ENCODE measurements at regions not wholly inside any gene's neighbourhood (a gene's known extent, or its start where the extent isn't known, plus 50 kb on each side); places are given as distances from the start of the nearest gene placed in this dataset.
A peak's percentile ranks its signal among the peaks of the same experiment; 100 is the strongest.

GRCh38 chr7:38060116-38060515 is 117.9 kb upstream of the STARD3NL start:
- WGBS, result 70% methylated on average over 4 of the region's 4 CpGs
- Histone ChIP-seq H3K4me3 (ENCODE audit: low read length in 2 of 2) (no peak overlapping the region), H3K27me3 (ENCODE audit: control insufficient read depth in 2 of 2, insufficient read depth in 1 of 2, low read length in 1 of 2) (no peaks in the 10 kb centered on the region), H3K27ac (ENCODE audit: low read depth in 1 of 2, low read length in 1 of 2) (no peak overlapping the region), H3K36me3 (ENCODE audit: control insufficient read depth in 2 of 2, insufficient read depth in 2 of 2, low read length in 1 of 2) (no peaks in the 10 kb centered on the region), H3K4me1 (ENCODE audit: control insufficient read depth in 2 of 2, insufficient read depth in 2 of 2, low read length in 2 of 2) (no peaks in the 10 kb centered on the region), H3K9me3 (ENCODE audit: control insufficient read depth in 2 of 2, insufficient read depth in 1 of 2, low read length in 1 of 2) (no peaks in the 10 kb centered on the region)
- no peak for DNase-seq (ENCODE audit: low read depth in 6 of 9, low spot score in 9 of 9)

GRCh38 chr7:38060637-38061036 is 117.4 kb upstream of the STARD3NL start:
- no peaks in the 10 kb centered on the region for H3K9me3 ChIP-seq (ENCODE audit: control insufficient read depth in 2 of 2, insufficient read depth in 1 of 2, low read length in 1 of 2)
- no peak overlapping the region for H3K27ac ChIP-seq (ENCODE audit: low read depth in 1 of 2, low read length in 1 of 2)
- DNase-seq (ENCODE audit: low read depth in 6 of 9, low spot score in 9 of 9), result no peak
- H3K4me1 ChIP-seq (ENCODE audit: control insufficient read depth in 2 of 2, insufficient read depth in 2 of 2, low read length in 2 of 2), result no peaks in the 10 kb centered on the region
- WGBS, result 98% methylated on average over 1 of the region's 1 CpG
- H3K27me3 ChIP-seq (ENCODE audit: control insufficient read depth in 2 of 2, insufficient read depth in 1 of 2, low read length in 1 of 2), result no peaks in the 10 kb centered on the region
- no peak overlapping the region for H3K4me3 ChIP-seq (ENCODE audit: low read length in 2 of 2)
- no peaks in the 10 kb centered on the region for H3K36me3 ChIP-seq (ENCODE audit: control insufficient read depth in 2 of 2, insufficient read depth in 2 of 2, low read length in 1 of 2)

GRCh38 chr7:38066391-38066790 is 111.7 kb upstream of the STARD3NL start:
- WGBS, result 89% methylated on average over 5 of the region's 5 CpGs
- DNase-seq (ENCODE audit: low read depth in 6 of 9, low spot score in 9 of 9), result no peak
- no peaks in the 10 kb centered on the region for H3K9me3 ChIP-seq (ENCODE audit: control insufficient read depth in 2 of 2, insufficient read depth in 1 of 2, low read length in 1 of 2)

GRCh38 chr7:38068461-38068860 is 109.6 kb upstream of the STARD3NL start:
- Histone ChIP-seq H3K4me3 (ENCODE audit: low read length in 2 of 2) (no peak overlapping the region), H3K27ac (ENCODE audit: low read depth in 1 of 2, low read length in 1 of 2) (no peak overlapping the region), H3K27me3 (ENCODE audit: control insufficient read depth in 2 of 2, insufficient read depth in 1 of 2, low read length in 1 of 2) (no peaks in the 10 kb centered on the region), H3K9me3 (ENCODE audit: control insufficient read depth in 2 of 2, insufficient read depth in 1 of 2, low read length in 1 of 2) (no peaks in the 10 kb centered on the region), H3K4me1 (ENCODE audit: control insufficient read depth in 2 of 2, insufficient read depth in 2 of 2, low read length in 2 of 2) (no peaks in the 10 kb centered on the region), H3K36me3 (ENCODE audit: control insufficient read depth in 2 of 2, insufficient read depth in 2 of 2, low read length in 1 of 2) (no peaks in the 10 kb centered on the region)
- DNase-seq (ENCODE audit: low read depth in 6 of 9, low spot score in 9 of 9), result no peak
- WGBS, result 92% methylated on average over 2 of the region's 2 CpGs

More at GRCh38 chr7:38066391-38066790, 111.7 kb upstream of the STARD3NL start:
- no peaks in the 10 kb centered on the region for H3K36me3 ChIP-seq (ENCODE audit: control insufficient read depth in 2 of 2, insufficient read depth in 2 of 2, low read length in 1 of 2)
- no peaks in the 10 kb centered on the region for H3K27me3 ChIP-seq (ENCODE audit: control insufficient read depth in 2 of 2, insufficient read depth in 1 of 2, low read length in 1 of 2)
- H3K27ac ChIP-seq (ENCODE audit: low read depth in 1 of 2, low read length in 1 of 2), result no peak overlapping the region
- H3K4me3 ChIP-seq (ENCODE audit: low read length in 2 of 2), result no peak overlapping the region
- no peaks in the 10 kb centered on the region for H3K4me1 ChIP-seq (ENCODE audit: control insufficient read depth in 2 of 2, insufficient read depth in 2 of 2, low read length in 2 of 2)

GRCh38 chr7:38069052-38069451 is 109.0 kb upstream of the STARD3NL start:
- Histone ChIP-seq H3K4me3 (ENCODE audit: low read length in 2 of 2) (no peak overlapping the region), H3K9me3 (ENCODE audit: control insufficient read depth in 2 of 2, insufficient read depth in 1 of 2, low read length in 1 of 2) (no peaks in the 10 kb centered on the region), H3K4me1 (ENCODE audit: control insufficient read depth in 2 of 2, insufficient read depth in 2 of 2, low read length in 2 of 2) (no peaks in the 10 kb centered on the region), H3K27me3 (ENCODE audit: control insufficient read depth in 2 of 2, insufficient read depth in 1 of 2, low read length in 1 of 2) (no peaks in the 10 kb centered on the region), H3K27ac (ENCODE audit: low read depth in 1 of 2, low read length in 1 of 2) (no peak overlapping the region), H3K36me3 (ENCODE audit: control insufficient read depth in 2 of 2, insufficient read depth in 2 of 2, low read length in 1 of 2) (no peaks in the 10 kb centered on the region)
- no peak for DNase-seq (ENCODE audit: low read depth in 6 of 9, low spot score in 9 of 9)
- 95% methylated on average over 6 of the region's 6 CpGs for WGBS

GRCh38 chr7:38070718-38071117 is 107.3 kb upstream of the STARD3NL start:
- Histone ChIP-seq H3K4me1 (ENCODE audit: control insufficient read depth in 2 of 2, insufficient read depth in 2 of 2, low read length in 2 of 2) (no peaks in the 10 kb centered on the region), H3K9me3 (ENCODE audit: control insufficient read depth in 2 of 2, insufficient read depth in 1 of 2, low read length in 1 of 2) (no peaks in the 10 kb centered on the region), H3K4me3 (ENCODE audit: low read length in 2 of 2) (no peak overlapping the region), H3K27me3 (ENCODE audit: control insufficient read depth in 2 of 2, insufficient read depth in 1 of 2, low read length in 1 of 2) (no peaks in the 10 kb centered on the region), H3K36me3 (ENCODE audit: control insufficient read depth in 2 of 2, insufficient read depth in 2 of 2, low read length in 1 of 2) (no peaks in the 10 kb centered on the region), H3K27ac (ENCODE audit: low read depth in 1 of 2, low read length in 1 of 2) (no peak overlapping the region)
- DNase-seq (ENCODE audit: low read depth in 6 of 9, low spot score in 9 of 9), result peak in 2 of 9 donors; percentile 2 to 10
- WGBS, result 82% methylated on average over 1 of the region's 1 CpG

GRCh38 chr7:38086857-38087256 is 91.2 kb upstream of the STARD3NL start:
- no peak overlapping the region for H3K27ac ChIP-seq (ENCODE audit: low read depth in 1 of 2, low read length in 1 of 2)
- no peaks in the 10 kb centered on the region for H3K9me3 ChIP-seq (ENCODE audit: control insufficient read depth in 2 of 2, insufficient read depth in 1 of 2, low read length in 1 of 2)
- no peak for DNase-seq (ENCODE audit: low read depth in 6 of 9, low spot score in 9 of 9)
- H3K4me3 ChIP-seq (ENCODE audit: low read length in 2 of 2), result no peak overlapping the region
- no peaks in the 10 kb centered on the region for H3K27me3 ChIP-seq (ENCODE audit: control insufficient read depth in 2 of 2, insufficient read depth in 1 of 2, low read length in 1 of 2)
- no peaks in the 10 kb centered on the region for H3K36me3 ChIP-seq (ENCODE audit: control insufficient read depth in 2 of 2, insufficient read depth in 2 of 2, low read length in 1 of 2)
- no peaks in the 10 kb centered on the region for H3K4me1 ChIP-seq (ENCODE audit: control insufficient read depth in 2 of 2, insufficient read depth in 2 of 2, low read length in 2 of 2)

- H3K27me3 ChIP-seq (ENCODE audit: control insufficient read depth in 2 of 2, insufficient read depth in 1 of 2, low read length in 1 of 2), result no peaks in the 10 kb centered on the region
- H3K4me1 ChIP-seq (ENCODE audit: control insufficient read depth in 2 of 2, insufficient read depth in 2 of 2, low read length in 2 of 2), result no peaks in the 10 kb centered on the region
- H3K27ac ChIP-seq (ENCODE audit: low read depth in 1 of 2, low read length in 1 of 2), result no peak overlapping the region
- H3K36me3 ChIP-seq (ENCODE audit: control insufficient read depth in 2 of 2, insufficient read depth in 2 of 2, low read length in 1 of 2), result no peaks in the 10 kb centered on the region
- no peak for DNase-seq (ENCODE audit: low read depth in 6 of 9, low spot score in 9 of 9)
- H3K4me3 ChIP-seq (ENCODE audit: low read length in 2 of 2), result no peak overlapping the region
- H3K9me3 ChIP-seq (ENCODE audit: control insufficient read depth in 2 of 2, insufficient read depth in 1 of 2, low read length in 1 of 2), result peaks cover 0 to 12% of the 10 kb centered on the region in 2 donors
- 13% methylated on average over 1 of the region's 1 CpG for WGBS
Measured at GRCh38 chr7:38102507-38102906, 75.5 kb upstream of the STARD3NL start.

- Histone ChIP-seq H3K27ac (ENCODE audit: low read depth in 1 of 2, low read length in 1 of 2) (no peak overlapping the region), H3K4me3 (ENCODE audit: low read length in 2 of 2) (no peak overlapping the region), H3K9me3 (ENCODE audit: control insufficient read depth in 2 of 2, insufficient read depth in 1 of 2, low read length in 1 of 2) (no peaks in the 10 kb centered on the region), H3K4me1 (ENCODE audit: control insufficient read depth in 2 of 2, insufficient read depth in 2 of 2, low read length in 2 of 2) (no peaks in the 10 kb centered on the region), H3K27me3 (ENCODE audit: control insufficient read depth in 2 of 2, insufficient read depth in 1 of 2, low read length in 1 of 2) (no peaks in the 10 kb centered on the region), H3K36me3 (ENCODE audit: control insufficient read depth in 2 of 2, insufficient read depth in 2 of 2, low read length in 1 of 2) (no peaks in the 10 kb centered on the region)
- DNase-seq (ENCODE audit: low read depth in 6 of 9, low spot score in 9 of 9), result peak in 8 of 9 donors; percentile 18 to 66 (median 30)
- WGBS, result 56% methylated on average over 5 of the region's 5 CpGs
Measured at GRCh38 chr7:38105874-38106483, 72.1 kb upstream of the STARD3NL start.

All from thymus (tissue), 11 donors.